Right lobe of liver (tissue), 6 donors: ENCODE measurements at regions not wholly inside any gene's neighbourhood (a gene's known extent, or its start where the extent isn't known, plus 50 kb on each side); places are given as distances from the start of the nearest gene placed in this dataset.

ENCODE experiments used
- ATAC-seq, 4 donors: fragments of 200-7000 bp; cut with Tn5 transposase; one replicate each; pipeline ENCODE4 v1.9.1; 2020; ENCODE audit warnings: mild to moderate bottlenecking in 4 of 4, moderate library complexity in 4 of 4
- DNase-seq, 3 donors: peaks; one replicate each; pipeline ENCODE4 v3.0.0-alpha.2; 2020
- H3K27ac ChIP-seq, 3 donors: fragments of 200-600 bp; one replicate each; pipeline ENCODE4 v1.8.0; 2022
- H3K27me3 ChIP-seq, 2 donors: fragments of 200-600 bp; one replicate each; pipeline ENCODE4 v1.8.0; 2022
- H3K36me3 ChIP-seq, 4 donors: fragments of 200-600 bp; sonication (generic) in 1 of 4; one replicate each; pipeline versions ENCODE4 v1.5.1 to v1.8.0; 2017 to 2022; ENCODE audit warnings: control low read depth in 1 of 4
- H3K4me1 ChIP-seq, 4 donors: fragments of 200-600 bp; sonication (generic) in 1 of 4; one replicate each; pipeline versions ENCODE4 v1.5.1 to v1.8.0; 2017 to 2022; ENCODE audit warnings: control low read depth in 1 of 4
- H3K4me3 ChIP-seq, 3 donors: fragments of 200-600 bp; one replicate each; pipeline ENCODE4 v1.8.0; 2022
- H3K9me3 ChIP-seq, 4 donors: fragments of 200-600 bp; sonication (generic) in 1 of 4; one replicate each; pipeline versions ENCODE4 v1.5.1 to v1.8.0; 2017 to 2022; ENCODE audit warnings: control low read depth in 1 of 4
- POLR2A ChIP-seq: fragments of 450-650 bp; IDR thresholded peaks from one replicate; pipeline ENCODE4 v1.6.1; 2017; ENCODE audit warnings: antibody characterized with exemption, mild to moderate bottlenecking
- WGBS: methylation state at CpG from one replicate; pipeline ENCODE4 v1.1.6; 2018; ENCODE audit warnings: low coverage, low lambda C conversion rate; ENCODE audit not compliant: insufficient coverage; ENCODE audit errors: missing lambda C conversion rate; 5-methylcytosine and 5-hydroxymethylcytosine counted together
- intact Hi-C, 2 donors: fragments of 100-400 bp; cut with DNase I; formaldehyde crosslinking; loops; one replicate each; pipeline versions ENCODE4 v1.11.2 to v1.14.1; 2022
- TF ChIP-seq, protein P1 (sequence below), 4 donors: fragments of 200-600 bp in 3 of 4; fragments of 450-650 bp in 1 of 4; IDR thresholded peaks; one replicate each; pipeline versions ENCODE4 v1.5.1 to v1.8.0; 2016 to 2022; ENCODE audit warnings: antibody characterized with exemption in 4 of 4, mild to moderate bottlenecking in 2 of 4
- donor health status: DM: no; HTN: yes; CAD: no.
- donor health status: DM: no; HTN: no; CAD: no.
- donor health status: DM: no; HTN: no; CAD: no.
- donor health status: DM: no; HTN: yes; CAD: no.
- donor health status: DM: no; HTN: yes; CAD: no.

DNA sequence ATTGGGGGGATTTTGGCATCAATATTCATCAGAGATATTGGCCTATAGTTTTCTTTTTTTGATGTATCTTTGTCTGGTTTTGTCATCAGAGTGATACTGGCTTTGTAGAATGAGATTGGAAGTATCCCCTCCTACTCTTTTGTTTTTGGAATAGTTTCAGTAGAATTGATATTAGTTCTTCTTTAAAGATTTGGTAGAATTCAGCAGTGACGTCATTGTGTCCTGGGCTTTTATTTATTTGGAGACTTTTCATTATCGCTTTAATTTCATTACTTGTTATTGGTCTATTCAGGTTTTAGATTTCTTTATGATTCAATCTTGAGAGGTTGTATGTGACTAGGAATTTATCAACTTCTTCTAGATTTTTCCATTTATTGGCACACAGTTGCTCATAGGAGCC, 825.5 kb upstream of the NXPH2 start:
- intact Hi-C loops, result no loop called here
- WGBS, result 53% methylated on average over 2 of the region's 2 CpGs

DNA sequence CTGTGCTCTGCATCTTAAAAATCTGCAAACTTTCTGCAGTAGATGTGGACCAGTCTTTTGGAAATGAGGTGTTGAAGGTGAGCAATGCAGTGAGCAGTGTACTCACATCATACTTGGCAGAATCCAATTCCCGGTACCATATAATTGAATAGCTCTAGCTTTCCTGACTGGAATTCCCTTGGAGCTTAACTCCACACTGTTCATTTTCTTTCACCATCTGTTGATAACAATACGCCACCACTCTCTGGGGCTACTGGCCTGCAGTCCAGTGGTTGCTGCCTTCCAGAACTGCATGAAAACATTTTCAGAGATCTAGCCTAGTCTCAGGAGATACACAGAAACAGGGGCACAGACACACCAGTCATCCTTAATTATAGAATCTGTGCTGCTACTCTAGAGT, 820.0 kb upstream of the NXPH2 start:
- intact Hi-C loops, result no loop called here
- TF ChIP-seq, protein P1, sequence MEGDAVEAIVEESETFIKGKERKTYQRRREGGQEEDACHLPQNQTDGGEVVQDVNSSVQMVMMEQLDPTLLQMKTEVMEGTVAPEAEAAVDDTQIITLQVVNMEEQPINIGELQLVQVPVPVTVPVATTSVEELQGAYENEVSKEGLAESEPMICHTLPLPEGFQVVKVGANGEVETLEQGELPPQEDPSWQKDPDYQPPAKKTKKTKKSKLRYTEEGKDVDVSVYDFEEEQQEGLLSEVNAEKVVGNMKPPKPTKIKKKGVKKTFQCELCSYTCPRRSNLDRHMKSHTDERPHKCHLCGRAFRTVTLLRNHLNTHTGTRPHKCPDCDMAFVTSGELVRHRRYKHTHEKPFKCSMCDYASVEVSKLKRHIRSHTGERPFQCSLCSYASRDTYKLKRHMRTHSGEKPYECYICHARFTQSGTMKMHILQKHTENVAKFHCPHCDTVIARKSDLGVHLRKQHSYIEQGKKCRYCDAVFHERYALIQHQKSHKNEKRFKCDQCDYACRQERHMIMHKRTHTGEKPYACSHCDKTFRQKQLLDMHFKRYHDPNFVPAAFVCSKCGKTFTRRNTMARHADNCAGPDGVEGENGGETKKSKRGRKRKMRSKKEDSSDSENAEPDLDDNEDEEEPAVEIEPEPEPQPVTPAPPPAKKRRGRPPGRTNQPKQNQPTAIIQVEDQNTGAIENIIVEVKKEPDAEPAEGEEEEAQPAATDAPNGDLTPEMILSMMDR (IDR thresholded peaks at IDR 0.05), result no peak
- no peak for TF ChIP-seq POLR2A
- H3K4me1 ChIP-seq, result no peaks in the 10 kb centered on the region
- H3K9me3 ChIP-seq, result no peaks in the 10 kb centered on the region
- no peak overlapping the region for H3K27ac ChIP-seq
- no peaks in the 10 kb centered on the region for H3K27me3 ChIP-seq
- ATAC-seq, result no peak
- H3K4me3 ChIP-seq, result no peak overlapping the region
- no peak for DNase-seq
- WGBS, result 43% methylated on average over 2 of the region's 2 CpGs
- no peaks in the 10 kb centered on the region for H3K36me3 ChIP-seq

More for the DNA sequence above, 825.5 kb upstream of the NXPH2 start:
- H3K4me1 ChIP-seq, result no peaks in the 10 kb centered on the region
- no peaks in the 10 kb centered on the region for H3K36me3 ChIP-seq
- DNase-seq (no peak), ATAC-seq (no peak)
- TF ChIP-seq, protein P1 (IDR thresholded peaks at IDR 0.05), result no peak
- TF ChIP-seq POLR2A, result no peak
- H3K27ac ChIP-seq, result no peak overlapping the region
- H3K27me3 ChIP-seq, result no peaks in the 10 kb centered on the region
- no peak overlapping the region for H3K4me3 ChIP-seq
- H3K9me3 ChIP-seq, result no peaks in the 10 kb centered on the region

DNA sequence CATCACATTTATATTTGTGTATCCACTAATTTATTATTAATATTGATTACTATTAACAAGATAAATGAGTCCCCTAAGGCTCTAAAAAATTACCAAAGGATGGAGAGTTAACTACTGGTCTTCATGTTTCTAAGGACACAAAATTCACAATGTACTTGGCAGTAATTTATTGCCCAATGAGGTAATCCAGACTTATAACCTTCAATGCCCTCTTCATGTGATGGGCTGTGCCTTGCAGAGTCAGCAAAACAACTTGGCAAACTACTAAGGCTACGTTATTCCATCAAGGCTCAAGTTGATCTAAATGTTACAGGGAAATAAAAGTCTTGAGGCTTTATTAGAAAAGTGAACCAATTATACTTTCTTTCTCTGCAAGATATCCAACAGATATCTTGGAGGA, 804.9 kb upstream of the NXPH2 start:
- Histone ChIP-seq H3K4me1 (no peaks in the 10 kb centered on the region), H3K27ac (no peak overlapping the region), H3K9me3 (no peaks in the 10 kb centered on the region), H3K27me3 (no peaks in the 10 kb centered on the region), H3K4me3 (no peak overlapping the region), H3K36me3 (no peaks in the 10 kb centered on the region)
- intact Hi-C loops, result no loop called here
- ATAC-seq (no peak), DNase-seq (no peak)
- 14% methylated on average over 1 of the region's 1 CpG for WGBS
- TF ChIP-seq, protein P1 (IDR thresholded peaks at IDR 0.05), result no peak
- no peak for TF ChIP-seq POLR2A

DNA sequence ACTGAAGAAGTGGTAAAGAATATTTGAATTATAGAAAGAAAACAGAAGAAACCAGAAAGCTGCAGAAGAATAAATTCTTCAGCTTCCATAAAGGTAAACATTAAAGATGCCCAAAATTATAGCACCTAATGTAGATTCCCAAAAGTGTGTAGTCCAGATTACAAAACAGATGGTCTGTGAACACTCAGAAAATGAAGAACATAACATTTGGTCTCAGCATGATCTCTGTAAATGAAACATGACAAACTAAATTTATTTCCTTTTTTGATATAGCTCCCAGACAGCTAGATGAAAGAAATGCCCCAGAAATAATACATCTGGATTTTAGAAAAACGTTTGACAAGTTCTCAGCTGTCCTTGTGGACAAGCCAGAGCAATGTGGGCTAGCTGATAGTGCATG, 794.2 kb upstream of the NXPH2 start:
- no peak for ATAC-seq
- Histone ChIP-seq H3K27ac (no peak overlapping the region), H3K9me3 (no peaks in the 10 kb centered on the region), H3K36me3 (no peaks in the 10 kb centered on the region), H3K27me3 (no peaks in the 10 kb centered on the region), H3K4me1 (no peaks in the 10 kb centered on the region), H3K4me3 (no peak overlapping the region)
- no peak for TF ChIP-seq POLR2A
- TF ChIP-seq, protein P1 (IDR thresholded peaks at IDR 0.05), result no peak
- 6% methylated on average over 1 of the region's 1 CpG for WGBS
- DNase-seq, result no peak
- intact Hi-C loops, result no loop called here

DNA sequence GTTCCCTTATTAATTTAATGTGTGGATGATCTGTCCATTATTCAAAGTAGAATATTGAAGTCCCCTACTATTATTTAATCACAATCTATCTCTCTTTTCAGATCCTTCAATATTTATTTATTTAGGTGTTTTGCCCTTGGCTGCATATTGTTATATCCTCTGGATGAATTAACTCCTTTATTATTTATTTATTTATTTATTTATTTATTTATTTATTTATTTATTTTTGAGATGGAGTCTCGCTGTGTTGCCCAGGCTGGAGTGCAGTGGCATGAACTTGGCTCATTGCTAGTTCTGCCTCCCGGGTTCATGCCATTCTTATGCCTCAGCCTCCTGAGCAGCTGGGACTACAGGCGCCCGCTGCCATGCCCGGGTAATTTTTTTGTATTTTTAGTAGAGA, 776.6 kb upstream of the NXPH2 start:
- no peak for DNase-seq
- Histone ChIP-seq H3K4me1 (no peaks in the 10 kb centered on the region), H3K36me3 (no peaks in the 10 kb centered on the region), H3K9me3 (no peaks in the 10 kb centered on the region), H3K27me3 (no peaks in the 10 kb centered on the region), H3K4me3 (no peak overlapping the region), H3K27ac (no peak overlapping the region)
- no peak for TF ChIP-seq POLR2A
- TF ChIP-seq, protein P1 (IDR thresholded peaks at IDR 0.05), result no peak
- no peak for ATAC-seq
- 90% methylated on average over 5 of the region's 5 CpGs for WGBS
- intact Hi-C loops, result no loop called here
